ENCODE measurements at regions not wholly inside any gene's neighbourhood (a gene's known extent, or its start where the extent isn't known, plus 50 kb on each side); places are given as distances from the start of the nearest gene placed in this dataset.

- H3K4me3 Mint-ChIP-seq (ENCODE audit: unreplicated experiment) = no peak overlapping the region
- DNase-seq (ENCODE audit: low read depth) (no peak), FAIRE-seq (no peak)
- TF ChIP-seq EZH2 (IDR thresholded peaks at IDR 0.05; ENCODE audit: insufficient read depth, low read length) = no peak
- TF ChIP-seq CTCF (IDR thresholded peaks at IDR 0.05; ENCODE audit: insufficient read depth, low read depth, low read length) = no peak
- H4K20me1 ChIP-seq (ENCODE audit: insufficient read depth, low read length) = no peaks in the 10 kb centered on the region
- H3K27me3 Mint-ChIP-seq (ENCODE audit: low read depth, unreplicated experiment) = peaks cover 2% of the 10 kb centered on the region
- no peaks in the 10 kb centered on the region for H3K79me2 ChIP-seq (ENCODE audit: insufficient read depth, low read length)
- H3K9me3 Mint-ChIP-seq (ENCODE audit: unreplicated experiment) = no peaks in the 10 kb centered on the region
- no peaks in the 10 kb centered on the region for H3K36me3 ChIP-seq (ENCODE audit: insufficient read depth, low read length)
- no peaks in the 10 kb centered on the region for H3K9me3 ChIP-seq (ENCODE audit: insufficient read depth, low read depth, low read length)
- no peak overlapping the region for H3K9ac ChIP-seq (ENCODE audit: low read length)
- H2AFZ ChIP-seq (ENCODE audit: low read depth, low read length) = no peak overlapping the region
- H3K27ac ChIP-seq (ENCODE audit: low read depth, low read length) = no peak overlapping the region
- no peaks in the 10 kb centered on the region for H3K4me1 Mint-ChIP-seq (ENCODE audit: low read depth, unreplicated experiment)
- no peaks in the 10 kb centered on the region for H3K36me3 Mint-ChIP-seq (ENCODE audit: low read depth, unreplicated experiment)
- H3K4me1 ChIP-seq (ENCODE audit: insufficient read depth, low read length) = no peaks in the 10 kb centered on the region
- H3K27ac Mint-ChIP-seq (ENCODE audit: unreplicated experiment) = no peak overlapping the region
- no peak overlapping the region for H3K4me3 ChIP-seq (ENCODE audit: insufficient read depth, low read depth, low read length)
- no peaks in the 10 kb centered on the region for H3K27me3 ChIP-seq (ENCODE audit: insufficient read depth, low read length)
- H3K4me2 ChIP-seq (ENCODE audit: low read length) = no peak overlapping the region
These were observed 1233.6 kb upstream of the CDH18 start for GRCh38 chr5:21221616-21222015.

GRCh38 chr5:21219966-21220365, 1232.0 kb upstream of the CDH18 start:
- H3K79me2 ChIP-seq (ENCODE audit: insufficient read depth, low read length) = no peaks in the 10 kb centered on the region
- DNase-seq (ENCODE audit: low read depth) = no peak

More at GRCh38 chr5:21219966-21220365, 1232.0 kb upstream of the CDH18 start:
- Histone ChIP-seq H3K4me1 (ENCODE audit: insufficient read depth, low read length) (no peaks in the 10 kb centered on the region), H4K20me1 (ENCODE audit: insufficient read depth, low read length) (no peaks in the 10 kb centered on the region), H3K4me3 (ENCODE audit: insufficient read depth, low read depth, low read length) (no peak overlapping the region), H3K9me3 (ENCODE audit: insufficient read depth, low read depth, low read length) (no peaks in the 10 kb centered on the region), H3K27ac (ENCODE audit: low read depth, low read length) (no peak overlapping the region), H3K27me3 (ENCODE audit: insufficient read depth, low read length) (no peaks in the 10 kb centered on the region), H3K36me3 (ENCODE audit: insufficient read depth, low read length) (no peaks in the 10 kb centered on the region), H2AFZ (ENCODE audit: low read depth, low read length) (no peak overlapping the region), H3K9ac (ENCODE audit: low read length) (no peak overlapping the region), H3K4me2 (ENCODE audit: low read length) (no peak overlapping the region)
- no peaks in the 10 kb centered on the region for H3K36me3 Mint-ChIP-seq (ENCODE audit: low read depth, unreplicated experiment)
- no peak overlapping the region for H3K4me3 Mint-ChIP-seq (ENCODE audit: unreplicated experiment)
- no peak overlapping the region for H3K27ac Mint-ChIP-seq (ENCODE audit: unreplicated experiment)
- no peaks in the 10 kb centered on the region for H3K9me3 Mint-ChIP-seq (ENCODE audit: unreplicated experiment)
- no peaks in the 10 kb centered on the region for H3K27me3 Mint-ChIP-seq (ENCODE audit: low read depth, unreplicated experiment)
- no peaks in the 10 kb centered on the region for H3K4me1 Mint-ChIP-seq (ENCODE audit: low read depth, unreplicated experiment)
- no peak for FAIRE-seq
- TF ChIP-seq CTCF (IDR thresholded peaks at IDR 0.05; ENCODE audit: insufficient read depth, low read depth, low read length) (no peak), EZH2 (IDR thresholded peaks at IDR 0.05; ENCODE audit: insufficient read depth, low read length) (no peak)
